Endothelial cell of umbilical vein (primary cell): ENCODE measurements at regions not wholly inside any gene's neighbourhood (a gene's known extent, or its start where the extent isn't known, plus 50 kb on each side); places are given as distances from the start of the nearest gene placed in this dataset.

Experiments
- BruUV-seq: library from RNA; stranded (reverse); fragments of 400-500 nt; replicated peaks from 2 replicates; lab custom pipeline; 2021; lab: Mats Ljungman, UMichigan
- CTCF ChIA-PET: fragments of 300-600, 350-600 bp; sonication (Branson Sonifier 250); formaldehyde crosslinking; loops from one replicate; lab custom pipeline; 2021; ENCODE audit warnings: antibody characterized with exemption, inconsistent platforms; lab: Charles Lee
- POLR2A ChIA-PET: fragments of 300-600, 350-600 bp; sonication (Branson Sonifier 250); formaldehyde crosslinking; loops from one replicate; lab custom pipeline; 2021; ENCODE audit warnings: antibody characterized with exemption, inconsistent platforms; lab: Charles Lee
- DNase-seq: peaks from one replicate; pipeline ENCODE4 v3.0.0-alpha.2; 2011; ENCODE audit warnings: low read depth, low spot score
- FAIRE-seq: peaks from 2 replicates; lab custom pipeline; 2011; peaks lifted over from hg19 to GRCh38; lab: Jason Lieb, UNC
- H2AFZ ChIP-seq: 2 replicates; pipeline ENCODE4 v1.6.0; 2012; ENCODE audit warnings: low read depth, low read length, control low read depth, inconsistent platforms
- H3K27ac ChIP-seq: 2 replicates; pipeline ENCODE4 v1.5.1; 2011; ENCODE audit warnings: low read depth, mild to moderate bottlenecking, control low read depth, low read length, moderate library complexity; ENCODE audit not compliant: insufficient read depth
- H3K27me3 ChIP-seq, 2 experiments: 2 replicates each; pipeline versions ENCODE4 v1.6.0 to v1.6.1; 2011; ENCODE audit warnings: low read length in 2 of 2, mixed read lengths in 1 of 2; ENCODE audit not compliant: control insufficient read depth in 2 of 2, insufficient read depth in 2 of 2
- H3K36me3 ChIP-seq, 2 experiments: 2 replicates in 1 of 2; 3 replicates in 1 of 2; pipeline ENCODE4 v1.5.1; 2011; ENCODE audit warnings: low read length in 2 of 2, mild to moderate bottlenecking in 1 of 2, moderate library complexity in 1 of 2; ENCODE audit not compliant: control insufficient read depth in 2 of 2, insufficient read depth in 2 of 2; ENCODE audit errors: extremely low read depth in 1 of 2
- H3K4me1 ChIP-seq: 3 replicates; pipeline ENCODE4 v1.5.1; 2011; ENCODE audit warnings: mild to moderate bottlenecking, low read length; ENCODE audit not compliant: control insufficient read depth, insufficient read depth; ENCODE audit errors: extremely low read depth
- H3K4me2 ChIP-seq: 2 replicates; pipeline ENCODE4 v1.6.1; 2011; ENCODE audit warnings: low read length, control low read depth, mixed read lengths; ENCODE audit not compliant: insufficient read depth
- H3K4me3 ChIP-seq, 3 experiments: fragments of 200-600 bp in 1 of 3; sonication (generic), shearing (Covaris generic) in 1 of 3; replicated peaks in 1 of 3; 2 replicates each; pipeline ENCODE4 v1.5.1; 2011 to 2016; ENCODE audit warnings: control low read depth in 3 of 3, low read length in 3 of 3, mild to moderate bottlenecking in 2 of 3, inconsistent platforms in 1 of 3, low read depth in 1 of 3, moderate library complexity in 1 of 3; ENCODE audit not compliant: insufficient read depth in 1 of 3
- H3K79me2 ChIP-seq: 2 replicates; pipeline ENCODE4 v1.6.0; 2012; ENCODE audit warnings: low read length, inconsistent platforms; ENCODE audit not compliant: control insufficient read depth, insufficient read depth
- H3K9ac ChIP-seq: replicated peaks from 2 replicates; pipeline ENCODE3; 2011; ENCODE audit warnings: low read length, control low read depth; ENCODE audit not compliant: insufficient read depth; ENCODE audit errors: extremely low read depth
- H3K9me1 ChIP-seq: replicated peaks from 3 replicates; pipeline ENCODE4 v1.6.0; 2011; ENCODE audit warnings: mild to moderate bottlenecking, low read length; ENCODE audit not compliant: control insufficient read depth, insufficient read depth; ENCODE audit errors: extremely low read depth
- H3K9me3 ChIP-seq: replicated peaks from 2 replicates; pipeline ENCODE4 v1.5.1; 2012; ENCODE audit warnings: low read length, inconsistent platforms; ENCODE audit not compliant: control insufficient read depth, insufficient read depth
- H4K20me1 ChIP-seq: replicated peaks from 2 replicates; pipeline ENCODE3; 2011; ENCODE audit warnings: mild to moderate bottlenecking, low read length; ENCODE audit not compliant: control insufficient read depth, insufficient read depth; ENCODE audit errors: extremely low read depth
- EZH2 ChIP-seq: IDR thresholded peaks from 2 replicates; pipeline ENCODE4 v1.6.1; 2012; ENCODE audit warnings: borderline replicate concordance, low read depth, mild to moderate bottlenecking, moderate library complexity, low read length, inconsistent platforms; ENCODE audit not compliant: severe bottlenecking
- FOS ChIP-seq: IDR thresholded peaks from 2 replicates; pipeline ENCODE4 v1.6.1; 2011; ENCODE audit warnings: mild to moderate bottlenecking, low read length, moderate library complexity, borderline replicate concordance; ENCODE audit not compliant: insufficient read depth
- GATA2 ChIP-seq: IDR thresholded peaks from 2 replicates; pipeline ENCODE4 v1.7.0; 2011; ENCODE audit warnings: low read depth, mild to moderate bottlenecking, moderate library complexity, mixed read lengths, low read length; ENCODE audit not compliant: insufficient read length, insufficient read depth
- JUN ChIP-seq: IDR thresholded peaks from 2 replicates; pipeline ENCODE4 v1.6.1; 2011; ENCODE audit warnings: borderline replicate concordance, low read depth; ENCODE audit not compliant: insufficient read length, insufficient read depth
- MYC ChIP-seq: IDR thresholded peaks from one replicate; pipeline ENCODE4 v1.6.1; 2011; ENCODE audit warnings: mild to moderate bottlenecking, low read depth, low read length
- POLR2AphosphoS5 ChIP-seq: IDR thresholded peaks from 2 replicates; pipeline ENCODE4 v1.6.1; 2012; ENCODE audit warnings: low read depth, mild to moderate bottlenecking, control low read depth, low read length, moderate library complexity; ENCODE audit not compliant: insufficient read depth
- dilution Hi-C: fragments of 300-500 bp; cut with MboI; formaldehyde crosslinking; loops from one replicate; pipeline ENCODE4 v1.15.0; 2019; ENCODE audit warnings: low sequenced_read_pairs; ENCODE audit not compliant: extremely low pct_ligation_motif_present
- intact Hi-C: fragments of 100-400 bp; cut with micrococcal nuclease; formaldehyde crosslinking; loops from one replicate; pipeline ENCODE4 v1.10.0; 2022
- TF ChIP-seq, protein P1 (sequence below): IDR thresholded peaks from 2 replicates; pipeline ENCODE4 v1.6.1; 2011; ENCODE audit not compliant: insufficient read depth, insufficient read length
- TF ChIP-seq, protein P2 (sequence below), 2 donors: IDR thresholded peaks; 1 replicate in 1 of 2; 2 replicates in 1 of 2; pipeline ENCODE4 v1.5.1; 2011; ENCODE audit warnings: low read length in 2 of 2, mild to moderate bottlenecking in 2 of 2, moderate library complexity in 2 of 2, control low read depth in 1 of 2, inconsistent platforms in 1 of 2, low read depth in 1 of 2; ENCODE audit not compliant: insufficient read depth in 1 of 2; ENCODE audit errors: extremely low read depth in 1 of 2

DNA sequence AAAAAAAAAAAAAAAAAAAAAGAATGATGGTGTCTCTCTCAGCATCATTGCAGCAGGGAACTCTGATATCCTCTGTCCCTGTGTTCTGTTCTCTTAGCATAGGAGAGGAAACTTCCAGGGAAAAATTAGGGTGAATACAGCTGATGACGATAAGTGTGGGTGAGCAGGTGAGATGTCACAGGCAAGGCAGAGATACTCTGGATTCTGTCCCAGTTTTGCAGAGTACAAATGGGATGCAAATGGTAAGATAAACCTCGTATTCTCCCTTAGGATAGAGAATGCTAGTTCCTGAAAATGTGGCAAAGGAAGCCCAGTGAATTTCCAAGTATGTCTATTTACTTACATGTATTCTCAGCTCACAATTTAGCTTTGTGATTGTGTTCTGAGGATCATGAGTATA lies 671.6 kb upstream of the BOD1L1 start:
- Histone ChIP-seq H2AFZ (no peak overlapping the region), H3K9me3 (no peaks in the 10 kb centered on the region), H3K27ac (no peak overlapping the region), H3K4me2 (no peak overlapping the region), H3K79me2 (no peaks in the 10 kb centered on the region), H3K9me1 (no peaks in the 10 kb centered on the region), H3K27me3 (no peaks in the 10 kb centered on the region), H3K4me1 (no peaks in the 10 kb centered on the region), H3K36me3 (no peaks in the 10 kb centered on the region), H3K4me3 (no peak overlapping the region), H3K9ac (no peak overlapping the region), H4K20me1 (no peaks in the 10 kb centered on the region)
- BruUV-seq, result no TSS peak
- dilution Hi-C loops (no loop called here), intact Hi-C loops (no loop called here)
- ChIA-PET CTCF (interaction anchor here (0.6 kb wide), 1 partner anchor 533 kb away, joined by 3 read pairs; no protein-coding TSS in a partner anchor), POLR2A (no interaction called here)
- FAIRE-seq, result no peak
- no peak for DNase-seq
- TF ChIP-seq JUN, result no peak
- no peak for TF ChIP-seq FOS
- TF ChIP-seq MYC, result no peak
- no peak for TF ChIP-seq GATA2

DNA sequence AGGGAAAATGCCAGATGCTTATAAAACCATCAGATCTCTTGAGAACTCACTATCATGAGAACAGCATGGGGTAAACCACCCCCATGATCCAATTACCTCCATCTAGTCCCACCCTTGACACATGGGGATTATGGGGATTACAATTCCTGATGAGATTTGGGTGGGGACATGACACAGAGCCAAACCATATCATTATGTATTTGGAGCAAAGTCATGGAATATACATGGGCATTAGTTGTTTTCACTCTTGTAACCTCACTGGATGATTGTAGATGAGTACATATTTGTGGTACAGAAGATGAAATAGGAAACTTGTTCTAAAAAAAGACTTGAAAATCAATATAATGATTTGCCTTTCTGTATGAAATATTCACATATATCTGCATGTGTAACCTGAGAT lies 674.5 kb upstream of the BOD1L1 start:
- POLR2A ChIA-PET, result no interaction called here

More for the DNA sequence above, 674.5 kb upstream of the BOD1L1 start:
- Histone ChIP-seq H3K36me3 (no peaks in the 10 kb centered on the region), H3K9ac (no peak overlapping the region), H3K4me1 (no peaks in the 10 kb centered on the region), H2AFZ (no peak overlapping the region), H3K79me2 (no peaks in the 10 kb centered on the region), H4K20me1 (no peaks in the 10 kb centered on the region), H3K9me3 (no peaks in the 10 kb centered on the region), H3K27me3 (no peaks in the 10 kb centered on the region), H3K4me2 (no peak overlapping the region), H3K4me3 (no peak overlapping the region), H3K27ac (no peak overlapping the region), H3K9me1 (no peaks in the 10 kb centered on the region)
- no TSS peak for BruUV-seq
- DNase-seq (no peak), FAIRE-seq (no peak)
- dilution Hi-C loops, result no loop called here
- CTCF ChIA-PET, result interaction anchor here (0.9 kb wide), 1 partner anchor 17 kb away, joined by 3 read pairs; no protein-coding TSS in a partner anchor
- TF ChIP-seq, protein P1, sequence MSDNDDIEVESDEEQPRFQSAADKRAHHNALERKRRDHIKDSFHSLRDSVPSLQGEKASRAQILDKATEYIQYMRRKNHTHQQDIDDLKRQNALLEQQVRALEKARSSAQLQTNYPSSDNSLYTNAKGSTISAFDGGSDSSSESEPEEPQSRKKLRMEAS, result no peak
- TF ChIP-seq POLR2AphosphoS5, result no peak
- no peak for TF ChIP-seq GATA2
- TF ChIP-seq FOS, result no peak
- TF ChIP-seq, protein P2, sequence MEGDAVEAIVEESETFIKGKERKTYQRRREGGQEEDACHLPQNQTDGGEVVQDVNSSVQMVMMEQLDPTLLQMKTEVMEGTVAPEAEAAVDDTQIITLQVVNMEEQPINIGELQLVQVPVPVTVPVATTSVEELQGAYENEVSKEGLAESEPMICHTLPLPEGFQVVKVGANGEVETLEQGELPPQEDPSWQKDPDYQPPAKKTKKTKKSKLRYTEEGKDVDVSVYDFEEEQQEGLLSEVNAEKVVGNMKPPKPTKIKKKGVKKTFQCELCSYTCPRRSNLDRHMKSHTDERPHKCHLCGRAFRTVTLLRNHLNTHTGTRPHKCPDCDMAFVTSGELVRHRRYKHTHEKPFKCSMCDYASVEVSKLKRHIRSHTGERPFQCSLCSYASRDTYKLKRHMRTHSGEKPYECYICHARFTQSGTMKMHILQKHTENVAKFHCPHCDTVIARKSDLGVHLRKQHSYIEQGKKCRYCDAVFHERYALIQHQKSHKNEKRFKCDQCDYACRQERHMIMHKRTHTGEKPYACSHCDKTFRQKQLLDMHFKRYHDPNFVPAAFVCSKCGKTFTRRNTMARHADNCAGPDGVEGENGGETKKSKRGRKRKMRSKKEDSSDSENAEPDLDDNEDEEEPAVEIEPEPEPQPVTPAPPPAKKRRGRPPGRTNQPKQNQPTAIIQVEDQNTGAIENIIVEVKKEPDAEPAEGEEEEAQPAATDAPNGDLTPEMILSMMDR (IDR thresholded peaks at IDR 0.05; ENCODE audit: extremely low read depth in 1 of 2, insufficient read depth in 1 of 2, low read depth in 1 of 2, low read length in 2 of 2), result no peak
- no peak for TF ChIP-seq MYC
- no peak for TF ChIP-seq EZH2
- no peak for TF ChIP-seq JUN
- intact Hi-C loops, result no loop called here
